ENCODE measurements at regions not wholly inside any gene's neighbourhood (a gene's known extent, or its start where the extent isn't known, plus 50 kb on each side); places are given as distances from the start of the nearest gene placed in this dataset.

GRCh38 chr9:2536511-2536910, 85.1 kb upstream of the VLDLR start:
- TF ChIP-seq CTCF (IDR thresholded peaks at IDR 0.05) (no peak), EP300 (IDR thresholded peaks at IDR 0.05; ENCODE audit: low read depth) (no peak), POLR2A (IDR thresholded peaks at IDR 0.05) (no peak)

Data from transverse colon (tissue), 3 donors.